ENCODE measurements at regions not wholly inside any gene's neighbourhood (a gene's known extent, or its start where the extent isn't known, plus 50 kb on each side); places are given as distances from the start of the nearest gene placed in this dataset.

GRCh38 chr1:232737917-232738316, 67.3 kb upstream of the MAP10 start:
- H2BK120ac ChIP-seq (replicated peaks; ENCODE audit: low read depth, low read length) = no peak overlapping the region
- H4K20me1 ChIP-seq (replicated peaks in 1 of 2; ENCODE audit: control insufficient read depth in 1 of 2, insufficient read depth in 2 of 2, low read length in 2 of 2) = no peaks in the 10 kb centered on the region
- no peaks in the 10 kb centered on the region for H3K79me2 ChIP-seq (ENCODE audit: control insufficient read depth in 1 of 2, insufficient read depth in 2 of 2, low read length in 2 of 2)
- no peaks in the 10 kb centered on the region for H3K9me3 ChIP-seq (ENCODE audit: insufficient read depth in 2 of 2, low read depth in 1 of 2, low read length in 1 of 2)
- H3K14ac ChIP-seq (ENCODE audit: insufficient read length) = no peak overlapping the region
- TF ChIP-seq TEAD4 (IDR thresholded peaks at IDR 0.05; ENCODE audit: low read depth, low read length) (no peak), SIRT6 (IDR thresholded peaks at IDR 0.05; ENCODE audit: low read length) (no peak), CEBPB (IDR thresholded peaks at IDR 0.05; ENCODE audit: low read depth, low read length) (no peak), BRCA1 (IDR thresholded peaks at IDR 0.05; ENCODE audit: low read depth, low read length) (no peak), SP1 (IDR thresholded peaks at IDR 0.05; ENCODE audit: low read depth, low read length) (no peak)
- H3K9ac ChIP-seq (replicated peaks in 1 of 4; ENCODE audit: extremely low read depth in 1 of 4, low read depth in 3 of 4, low read length in 3 of 4) = no peak overlapping the region
- H4K91ac ChIP-seq (replicated peaks; ENCODE audit: insufficient read length, low read length) = no peak overlapping the region
- ChIA-PET POLR2A (ENCODE audit: partially characterized antibody) (no interaction called here), CTCF (ENCODE audit: partially characterized antibody) (interaction anchor here (0.8 kb wide), 1 partner anchor 15 kb away, joined by 3 read pairs; no protein-coding TSS in a partner anchor)
- no peak overlapping the region for H2BK5ac ChIP-seq (ENCODE audit: low read depth, low read length)
- H3K79me1 ChIP-seq (ENCODE audit: low read depth, low read length) = no peaks in the 10 kb centered on the region
- H2BK20ac ChIP-seq (ENCODE audit: low read length) = no peak overlapping the region
- H3K27ac ChIP-seq (ENCODE audit: low read depth, low read length) = no peak overlapping the region
- H4K8ac ChIP-seq (ENCODE audit: extremely low read depth, insufficient read depth, low read length) = no peak overlapping the region
- no peak overlapping the region for H4K5ac ChIP-seq (ENCODE audit: insufficient read length, low read depth, low read length)
- no peak overlapping the region for H3K56ac ChIP-seq (replicated peaks; ENCODE audit: insufficient read length, low read depth, low read length)
- DNase-seq (ENCODE audit: low read depth in 1 of 2, low spot score in 2 of 2) (no peak), FAIRE-seq (no peak)
- no peaks in the 10 kb centered on the region for H3K36me3 ChIP-seq (ENCODE audit: control insufficient read depth in 2 of 4, insufficient read depth in 4 of 4, low read length in 3 of 4)
- H3K27me3 ChIP-seq (replicated peaks in 1 of 4; ENCODE audit: control insufficient read depth in 3 of 4, extremely low read depth in 1 of 4, insufficient read depth in 3 of 4, low read length in 3 of 4) = no peaks in the 10 kb centered on the region
- no peak overlapping the region for H2BK12ac ChIP-seq (ENCODE audit: low read depth, low read length)
- 76% methylated on average over 2 of the region's 2 CpGs; no CpG with 5 or more reads in 1 of the 2 experiments for WGBS, 2 experiments (ENCODE audit: extremely low coverage in 1 of 2, insufficient coverage in 1 of 2, insufficient read length in 1 of 2, insufficient replicate concordance in 2 of 2, low coverage in 1 of 2, low lambda C conversion rate in 2 of 2, missing lambda C conversion rate in 1 of 2)
- no peak overlapping the region for H3K4me3 ChIP-seq (ENCODE audit: extremely low read depth in 1 of 4, insufficient read depth in 2 of 4, low read depth in 3 of 4, low read length in 4 of 4)
- H3K23me2 ChIP-seq (ENCODE audit: low read depth, low read length) = no peaks in the 10 kb centered on the region
- no peak overlapping the region for H2AFZ ChIP-seq (ENCODE audit: low read length)
- no peak overlapping the region for H2BK15ac ChIP-seq (ENCODE audit: low read length)
- no peak overlapping the region for H3K23ac ChIP-seq (ENCODE audit: insufficient read length)
- H2AK5ac ChIP-seq (ENCODE audit: low read depth, low read length) = no peak overlapping the region
- no peak overlapping the region for H3K4me2 ChIP-seq (ENCODE audit: insufficient read depth in 1 of 2, low read depth in 2 of 2, low read length in 2 of 2)
- H3K4me1 ChIP-seq (replicated peaks in 1 of 4; ENCODE audit: control insufficient read depth in 3 of 4, insufficient read depth in 4 of 4, low read length in 3 of 4) = no peaks in the 10 kb centered on the region
- H3K18ac ChIP-seq (ENCODE audit: extremely low read depth, low read length) = no peak overlapping the region
- no peak overlapping the region for H3K4ac ChIP-seq (replicated peaks; ENCODE audit: insufficient read length, low read depth, low read length)

Data from H1 (cell line).